GM12892 (cell line): ENCODE measurements at regions not wholly inside any gene's neighbourhood (a gene's known extent, or its start where the extent isn't known, plus 50 kb on each side); places are given as distances from the start of the nearest gene placed in this dataset.

Source experiments
- DNase-seq: peaks from one replicate; pipeline ENCODE4 v3.0.0; 2011; ENCODE audit not compliant: insufficient read length
- FAIRE-seq: peaks from 2 replicates; lab custom pipeline; 2011; peaks lifted over from hg19 to GRCh38; lab: Jason Lieb, UNC
- POLR2A ChIP-seq: IDR thresholded peaks from 2 replicates; pipeline ENCODE4 v1.6.1; 2011; ENCODE audit warnings: low read depth, low read length, control low read depth
- POLR2AphosphoS5 ChIP-seq: IDR thresholded peaks from 2 replicates; pipeline ENCODE4 v1.6.1; 2011; ENCODE audit warnings: low read depth, low read length, control low read depth
- TAF1 ChIP-seq: IDR thresholded peaks from 2 replicates; pipeline ENCODE4 v1.6.1; 2011; ENCODE audit warnings: low read depth, mild to moderate bottlenecking, control low read depth, low read length, borderline replicate concordance

DNA sequence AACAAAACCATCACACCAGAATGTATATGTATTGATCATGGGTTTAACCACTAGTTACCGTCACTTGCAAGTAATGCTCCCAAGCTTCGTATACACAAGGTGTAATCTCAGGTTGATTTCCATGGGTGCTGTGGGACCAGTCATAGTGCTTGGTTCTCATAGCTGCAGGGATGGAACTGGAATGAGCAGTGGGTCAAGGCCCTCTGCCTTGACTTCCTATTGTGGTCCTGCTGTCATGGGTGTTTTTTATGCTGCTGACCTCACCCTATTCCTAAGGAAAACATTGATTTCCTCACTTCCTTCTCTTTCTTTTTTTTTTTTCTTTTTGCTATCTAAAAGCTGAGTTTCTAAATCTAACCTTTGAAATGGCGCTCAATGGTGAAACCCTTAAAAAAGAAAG is 325.6 kb upstream of the RASGRP1 start:
- no peak for DNase-seq
- TF ChIP-seq POLR2A (no peak), POLR2AphosphoS5 (no peak), TAF1 (no peak)
- FAIRE-seq, result no peak

DNA sequence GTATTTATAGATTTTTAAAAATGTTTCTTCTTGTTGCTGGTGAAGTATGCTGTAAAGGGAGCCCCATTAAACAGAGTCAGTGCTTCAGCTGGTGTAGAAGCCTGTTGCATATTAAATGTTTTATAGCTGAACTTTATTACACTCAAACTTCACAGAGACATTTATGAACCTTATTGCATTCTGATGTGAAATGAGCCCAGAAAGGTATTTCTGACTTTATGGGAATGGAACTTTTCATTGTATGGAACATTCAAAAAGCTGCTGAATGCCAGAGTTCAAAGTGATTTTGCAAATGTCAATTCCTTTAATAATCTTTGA is 329.3 kb upstream of the RASGRP1 start:
- DNase-seq (no peak), FAIRE-seq (no peak)
- no peak for TF ChIP-seq TAF1
- TF ChIP-seq POLR2A, result no peak
- no peak for TF ChIP-seq POLR2AphosphoS5

GRCh38 chr15:38894243-38894948 is 329.8 kb upstream of the RASGRP1 start:
- FAIRE-seq (no peak), DNase-seq (no peak)
- TF ChIP-seq POLR2A (no peak), TAF1 (no peak), POLR2AphosphoS5 (no peak)

GRCh38 chr15:38895326-38896255 is 331.0 kb upstream of the RASGRP1 start:
- TF ChIP-seq POLR2A (no peak), POLR2AphosphoS5 (no peak)
- DNase-seq, result no peak
- no peak for FAIRE-seq

- no peak for TF ChIP-seq TAF1
- TF ChIP-seq POLR2AphosphoS5, result no peak
- TF ChIP-seq POLR2A, result no peak
- FAIRE-seq (no peak), DNase-seq (no peak)
Measured at GRCh38 chr15:38896647-38897046, 332.0 kb upstream of the RASGRP1 start.

DNA sequence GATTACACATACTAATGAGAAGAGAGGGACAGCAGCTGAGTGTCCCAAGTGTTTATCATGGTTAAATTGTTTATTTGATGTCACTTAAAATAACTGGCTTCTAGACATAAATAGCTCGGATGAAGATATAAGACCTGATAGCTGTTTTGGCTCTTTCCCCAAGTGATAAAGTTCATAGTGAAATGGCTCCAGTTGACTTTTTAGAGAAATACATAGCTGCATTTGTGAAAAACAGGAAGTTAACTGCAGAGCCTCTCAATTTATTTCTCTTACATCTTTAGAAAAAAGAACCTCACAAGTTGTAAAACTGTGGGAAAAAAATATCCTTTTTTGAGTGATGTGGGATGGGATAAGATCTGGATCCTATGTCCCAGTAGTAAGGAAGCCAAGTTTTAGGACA is 332.9 kb upstream of the RASGRP1 start:
- DNase-seq (no peak), FAIRE-seq (no peak)
- TF ChIP-seq POLR2AphosphoS5 (no peak), POLR2A (no peak), TAF1 (no peak)

DNA sequence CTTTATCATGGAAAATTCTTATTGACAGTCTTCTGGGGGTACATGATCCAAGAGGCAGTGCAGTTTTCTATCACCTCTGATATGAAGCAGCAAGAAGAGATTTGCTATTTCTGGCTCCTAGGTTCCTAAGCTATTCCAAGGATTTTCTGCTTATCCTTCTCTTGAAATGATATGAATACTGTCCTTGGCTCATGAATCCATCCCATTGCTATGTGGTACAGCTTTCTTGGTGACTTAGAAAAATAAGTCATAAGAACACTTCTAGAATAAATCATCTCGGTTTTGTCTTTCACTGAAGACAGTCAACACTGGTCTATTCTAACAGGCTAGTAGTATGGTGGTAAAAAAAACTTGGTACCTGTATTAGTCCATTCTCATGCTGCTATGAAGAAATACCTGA is 333.6 kb upstream of the RASGRP1 start:
- TF ChIP-seq TAF1 (no peak), POLR2AphosphoS5 (no peak), POLR2A (no peak)
- DNase-seq (no peak), FAIRE-seq (no peak)

DNA sequence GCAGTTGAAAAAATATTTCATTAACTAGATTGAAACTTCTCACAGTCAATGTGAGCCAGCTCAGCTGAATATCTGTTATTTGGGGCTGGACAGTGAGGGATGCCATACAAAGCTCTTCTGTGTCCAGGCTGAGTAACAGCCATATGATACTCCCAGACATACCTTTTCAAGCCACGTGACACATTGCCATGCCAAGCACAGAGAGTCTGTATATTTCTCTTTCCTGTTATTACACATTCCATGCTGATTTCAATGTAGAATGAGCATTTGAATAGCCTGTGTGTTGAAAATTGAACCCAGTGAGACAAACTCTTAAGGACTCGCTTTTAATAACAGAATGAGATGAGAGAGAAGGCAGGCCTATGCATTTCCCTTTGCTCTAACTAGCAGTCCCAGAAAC is 334.7 kb upstream of the RASGRP1 start:
- FAIRE-seq, result no peak
- no peak for DNase-seq
- TF ChIP-seq POLR2A (no peak), TAF1 (no peak), POLR2AphosphoS5 (no peak)

DNA sequence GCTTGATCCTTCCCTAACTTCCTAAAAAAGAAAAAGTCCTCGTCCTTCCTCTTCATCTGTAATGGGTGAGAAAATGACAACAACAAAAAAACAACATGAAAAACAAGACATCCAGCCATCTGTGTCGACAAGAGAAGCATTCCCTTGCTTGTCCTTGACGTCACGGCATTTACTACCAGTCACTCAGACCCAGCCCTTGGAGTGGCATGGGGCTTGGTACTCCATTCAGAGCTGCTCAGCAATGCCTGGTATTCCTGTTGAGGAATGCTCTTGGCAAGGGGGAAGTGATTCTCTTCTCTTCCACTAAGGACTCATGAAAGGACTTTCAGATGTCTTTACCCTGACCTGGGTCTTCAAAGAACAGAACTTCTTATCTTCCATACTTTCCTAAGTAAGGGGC is 339.7 kb upstream of the RASGRP1 start:
- DNase-seq, result no peak
- FAIRE-seq, result no peak
- TF ChIP-seq TAF1, result no peak
- TF ChIP-seq POLR2A, result no peak
- TF ChIP-seq POLR2AphosphoS5, result no peak

GRCh38 chr15:38905632-38906031 is 341.0 kb upstream of the RASGRP1 start:
- FAIRE-seq, result no peak
- TF ChIP-seq POLR2A, result no peak
- no peak for TF ChIP-seq TAF1
- no peak for TF ChIP-seq POLR2AphosphoS5
- no peak for DNase-seq

DNA sequence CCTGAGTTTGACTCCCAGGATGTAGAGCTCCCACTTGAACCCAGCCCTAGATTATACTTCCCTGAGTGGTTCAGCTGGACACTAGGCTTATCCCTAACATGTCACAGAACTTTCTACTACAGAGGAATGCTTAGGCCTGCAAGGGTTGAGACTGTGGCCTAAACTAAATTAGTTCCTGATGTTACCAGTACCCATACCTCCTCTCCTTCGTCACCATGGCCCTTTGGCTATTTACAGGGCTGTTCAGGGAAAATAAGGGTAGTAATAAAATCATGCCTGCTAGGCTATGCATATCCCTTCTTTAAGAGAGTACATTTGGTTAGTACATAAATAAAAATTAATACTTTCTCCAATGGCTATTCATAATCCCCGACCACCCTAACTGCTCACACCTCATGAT is 356.4 kb upstream of the RASGRP1 start:
- DNase-seq, result no peak
- no peak for FAIRE-seq
- TF ChIP-seq POLR2AphosphoS5, result no peak
- no peak for TF ChIP-seq POLR2A
- TF ChIP-seq TAF1, result no peak

DNA sequence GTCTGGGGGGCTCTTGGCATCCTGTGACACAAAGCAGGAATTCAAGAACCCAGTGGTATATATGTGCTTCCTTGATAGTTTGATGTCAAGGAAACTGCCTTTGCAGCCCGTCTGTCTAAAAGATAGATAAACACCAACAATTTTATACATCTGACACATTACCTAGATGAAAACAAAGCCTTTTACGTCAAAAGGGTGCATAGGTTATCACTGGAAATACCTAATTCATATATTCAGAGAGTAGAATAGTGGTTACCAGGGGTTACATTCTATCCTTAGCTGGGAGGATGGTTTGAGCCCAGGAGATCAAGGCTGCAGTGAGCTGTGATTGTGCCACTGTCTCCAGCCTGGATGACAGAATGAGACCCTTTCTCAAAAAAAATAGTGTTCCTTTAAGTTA is 356.9 kb upstream of the RASGRP1 start:
- no peak for FAIRE-seq
- TF ChIP-seq TAF1, result no peak
- TF ChIP-seq POLR2AphosphoS5, result no peak
- no peak for TF ChIP-seq POLR2A

More for the DNA sequence above, 356.9 kb upstream of the RASGRP1 start:
- DNase-seq, result no peak
